Hematopoietic multipotent progenitor cell treated with erythropoietin and hydrocortisone succinate and interleukin-3 and kit ligand, for 8 days (in vitro differentiated cells): ENCODE measurements at regions not wholly inside any gene's neighbourhood (a gene's known extent, or its start where the extent isn't known, plus 50 kb on each side); places are given as distances from the start of the nearest gene placed in this dataset.
"Not testable (repeated sequence)": the region's sequence is repeated elsewhere in the genome, so short reads cannot be mapped to it uniquely, and the experiment has no call there.

ENCODE experiments used
- DNase-seq: peaks from one replicate; pipeline ENCODE4 v3.0.0-alpha.2; 2015

DNA sequence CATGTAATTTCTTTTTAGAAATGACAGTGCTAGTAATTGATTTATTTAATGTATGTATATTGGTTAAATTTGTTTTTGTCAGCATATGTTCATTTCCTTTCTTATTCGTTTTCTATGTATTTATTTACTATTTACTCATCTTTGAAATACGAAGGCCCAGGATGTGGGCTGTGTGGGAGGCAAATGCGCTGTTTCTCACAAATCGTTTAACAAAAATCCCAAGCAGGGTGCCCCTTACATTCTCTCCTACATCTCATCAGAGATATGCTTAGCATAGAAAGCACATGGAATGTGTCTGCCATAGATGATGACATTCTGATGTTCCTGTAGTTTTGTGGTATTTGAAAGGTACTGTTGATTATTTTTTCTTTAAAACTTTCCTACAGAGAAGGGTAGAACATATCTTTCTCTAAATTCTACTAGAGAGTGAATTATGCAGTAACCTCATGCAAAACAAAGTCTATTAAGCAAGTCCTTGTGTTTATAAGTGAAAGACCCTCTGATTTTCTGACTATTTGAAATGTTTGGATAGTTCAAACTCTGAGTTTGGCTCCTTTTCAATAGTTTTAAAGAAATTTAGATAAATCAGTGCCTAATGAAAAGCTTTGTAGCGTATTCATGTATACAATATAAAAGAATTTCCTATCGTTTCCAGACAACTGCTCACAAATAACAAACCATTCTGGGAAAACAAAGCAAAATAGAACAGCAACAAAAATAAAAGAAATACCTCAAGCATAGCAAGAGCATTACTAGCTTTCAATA is 111.1 kb upstream of the VGLL3 start:
- DNase-seq: no peak

DNA sequence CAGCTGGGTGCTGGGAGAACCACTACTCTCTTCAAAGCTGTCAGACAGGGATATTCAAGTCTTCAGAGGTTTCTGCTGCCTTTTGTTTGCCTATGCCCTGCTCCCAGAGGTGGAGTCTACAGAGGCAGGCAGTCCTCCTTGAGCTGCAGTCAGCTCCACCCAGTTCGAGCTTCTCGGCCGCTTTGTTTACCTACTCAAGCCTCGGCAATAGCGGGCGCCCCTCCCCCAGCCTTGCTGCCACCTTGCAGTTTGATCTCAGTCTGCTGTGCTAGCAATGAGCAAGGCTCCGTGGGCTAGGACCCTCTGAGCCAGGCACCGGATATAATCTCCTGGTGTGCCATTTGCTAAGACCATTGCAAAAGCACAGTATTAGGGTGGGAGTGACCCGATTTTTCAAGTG is 106.8 kb upstream of the VGLL3 start:
- DNase-seq: not testable (repeated sequence)

DNA sequence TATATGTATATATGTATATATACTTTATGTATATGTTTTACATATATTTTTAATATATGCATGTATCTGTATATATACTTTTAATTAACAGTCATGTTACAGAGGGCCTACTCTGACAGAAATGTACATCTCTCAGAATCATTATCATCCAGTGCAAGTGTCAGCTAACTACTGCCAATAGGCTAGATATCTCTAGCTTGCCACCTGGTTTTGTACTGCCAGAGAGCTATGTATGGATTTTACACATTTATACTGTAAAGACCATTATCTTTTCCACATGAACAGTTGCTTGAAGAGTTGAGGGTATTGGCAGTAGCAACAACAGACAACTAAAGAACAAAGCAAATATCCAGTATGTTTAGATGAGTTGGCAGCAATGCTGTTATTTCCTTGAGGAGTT is 99.7 kb upstream of the VGLL3 start:
- peak; percentile 81 for DNase-seq

DNA sequence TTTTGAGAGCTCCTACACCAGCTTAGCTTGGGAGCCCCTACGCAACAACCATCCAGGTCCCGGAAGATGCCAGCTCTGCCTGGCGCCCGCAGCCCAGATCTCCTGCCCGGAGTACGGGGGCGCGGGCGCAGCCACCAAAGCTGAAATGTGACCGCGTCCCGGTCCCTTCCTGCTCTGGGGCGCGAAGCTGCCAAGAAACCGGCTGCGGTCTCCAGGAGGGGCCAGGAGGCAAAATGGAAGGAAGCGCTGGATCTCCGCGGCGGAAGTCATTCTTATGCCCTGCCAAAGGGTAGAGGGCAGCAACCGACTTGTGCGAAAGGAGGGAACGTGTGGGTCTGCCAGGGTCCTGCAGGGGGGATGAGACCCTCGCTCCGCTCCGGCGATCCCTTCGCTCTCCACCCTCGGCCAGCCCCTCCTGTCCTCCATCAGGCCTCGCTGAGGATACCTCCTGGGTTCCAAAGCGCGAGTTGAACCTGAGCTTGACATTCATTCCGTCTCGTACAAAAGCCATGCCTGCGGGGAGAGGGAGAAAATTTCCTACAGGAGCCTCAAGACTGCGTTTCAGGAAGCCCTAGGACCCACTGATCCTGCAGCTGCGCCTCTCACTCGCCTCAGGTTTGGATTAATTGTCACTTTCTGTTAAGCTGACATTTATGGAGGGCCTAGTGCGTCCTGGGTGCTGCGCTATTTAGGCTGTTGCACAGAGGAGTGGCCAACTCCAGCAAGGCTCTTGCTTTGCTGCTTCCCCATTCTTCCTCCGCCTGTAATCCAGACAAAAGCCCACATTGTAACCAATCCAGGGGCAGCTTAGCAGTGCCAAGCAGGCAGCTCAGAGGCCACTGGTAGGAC is 98.3 kb upstream of the VGLL3 start:
- DNase-seq: peak; percentile 82

DNA sequence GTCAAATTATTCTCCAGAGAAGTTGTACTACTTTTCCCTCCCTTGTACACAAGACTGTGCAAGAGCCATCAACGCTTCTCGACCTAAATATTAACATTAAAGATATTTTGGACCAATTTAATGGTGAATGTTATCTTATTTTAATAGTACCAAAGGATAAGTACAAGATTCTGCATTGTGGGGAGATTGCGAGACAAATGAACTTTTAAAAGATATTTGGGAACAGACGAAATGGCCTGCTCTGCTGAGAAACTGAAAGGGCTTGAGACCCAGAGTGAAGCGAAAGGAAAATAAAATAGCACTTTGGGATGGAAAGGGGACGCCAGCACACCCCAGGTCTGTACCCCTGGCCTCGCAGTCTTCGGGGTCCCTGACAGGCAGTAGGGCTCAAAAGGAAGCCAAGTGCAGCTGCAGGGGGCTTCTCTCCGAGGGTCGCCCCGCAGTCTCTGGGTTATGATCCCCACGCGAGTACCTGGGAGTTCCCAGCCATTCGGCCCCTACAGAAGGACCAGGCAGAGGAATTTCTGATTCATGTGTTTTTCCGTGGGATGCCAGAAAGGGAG is 97.6 kb upstream of the VGLL3 start:
- peak; percentile 15 for DNase-seq

DNA sequence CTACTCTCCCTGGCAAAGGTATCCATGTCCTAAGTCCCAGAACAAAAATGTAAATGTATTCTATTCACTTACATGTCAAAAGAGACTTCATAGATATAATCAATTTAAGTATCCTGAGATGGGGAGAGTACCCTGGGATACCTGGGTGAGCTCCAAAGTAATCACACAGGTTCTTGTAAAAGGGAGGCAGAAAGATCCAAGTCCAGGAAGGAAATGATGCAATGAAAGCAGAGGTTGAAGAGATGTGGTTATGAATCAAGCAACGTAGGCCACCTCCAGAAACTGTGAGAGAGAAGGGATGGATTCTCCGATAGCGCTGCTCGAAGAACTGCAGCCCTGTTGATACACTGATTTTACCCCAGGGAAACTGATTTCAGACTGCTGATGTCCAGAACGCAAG is 93.9 kb upstream of the VGLL3 start:
- no peak for DNase-seq

DNA sequence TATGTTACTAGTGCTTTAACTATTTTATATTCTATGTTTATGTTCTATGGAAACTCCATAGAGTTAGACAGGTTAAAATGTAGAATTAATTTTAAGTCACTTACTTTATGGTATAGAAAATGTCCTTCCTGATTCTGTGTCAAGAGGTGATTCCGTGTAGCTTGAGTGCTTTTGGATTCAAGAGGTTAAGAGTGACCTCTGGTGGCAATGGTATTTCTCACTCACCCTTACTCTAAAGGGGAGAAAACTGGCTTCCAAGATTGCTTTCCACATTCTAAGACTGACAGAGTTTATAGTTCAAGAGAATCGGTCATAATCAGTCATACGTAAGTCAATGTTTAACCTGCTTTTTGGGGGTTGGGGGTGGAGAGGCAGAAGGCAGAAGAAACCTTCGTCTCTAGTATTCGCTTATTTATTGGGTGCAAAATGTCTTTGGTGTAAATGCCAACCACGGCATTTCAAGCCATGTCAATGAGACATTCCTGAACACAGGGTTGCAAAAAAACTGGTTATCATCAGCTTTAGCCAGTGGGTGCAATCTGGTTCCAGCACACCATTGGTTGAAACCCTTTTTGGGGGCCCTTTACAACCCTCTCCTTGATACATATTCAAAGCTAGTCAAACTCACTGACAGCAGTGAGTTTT is 92.0 kb upstream of the VGLL3 start:
- peak; percentile 70 for DNase-seq

DNA sequence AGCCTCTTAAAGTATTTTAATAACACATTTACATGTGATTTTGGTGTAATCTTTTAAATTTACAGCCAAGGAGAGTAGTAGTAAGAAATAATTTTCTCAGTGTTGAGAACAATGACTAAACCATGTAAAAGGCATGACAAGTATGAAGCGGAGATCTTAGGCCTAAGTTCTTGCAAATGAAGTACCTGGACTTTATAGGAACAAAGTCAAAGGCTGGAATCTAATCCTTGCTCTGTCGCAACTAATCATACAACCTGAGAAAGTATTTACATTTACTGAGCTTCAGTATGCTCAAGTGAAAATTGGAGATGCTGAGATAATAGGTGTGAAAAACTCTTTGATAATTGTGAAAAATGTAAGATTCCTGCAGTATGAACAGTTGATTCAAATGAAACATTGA is 86.4 kb upstream of the VGLL3 start:
- DNase-seq: no peak

DNA sequence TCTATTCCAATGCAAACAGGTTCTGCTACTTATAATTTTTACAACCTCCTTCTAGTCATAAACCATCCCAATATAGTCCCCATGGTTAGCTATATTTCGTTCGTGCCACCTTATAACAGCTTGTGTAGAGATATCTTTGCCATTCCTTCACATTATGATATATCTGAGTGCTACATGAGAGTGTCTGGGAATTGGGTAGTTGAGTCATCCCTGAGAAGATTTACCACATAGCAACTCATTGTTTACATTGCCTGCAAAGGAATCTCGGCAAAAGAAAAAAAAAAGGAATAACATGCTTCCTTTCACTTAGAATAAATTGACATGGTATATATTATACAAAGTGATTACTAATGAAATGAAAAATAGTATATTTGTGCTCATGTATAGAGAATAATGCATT is 86.0 kb upstream of the VGLL3 start:
- DNase-seq: no peak

DNA sequence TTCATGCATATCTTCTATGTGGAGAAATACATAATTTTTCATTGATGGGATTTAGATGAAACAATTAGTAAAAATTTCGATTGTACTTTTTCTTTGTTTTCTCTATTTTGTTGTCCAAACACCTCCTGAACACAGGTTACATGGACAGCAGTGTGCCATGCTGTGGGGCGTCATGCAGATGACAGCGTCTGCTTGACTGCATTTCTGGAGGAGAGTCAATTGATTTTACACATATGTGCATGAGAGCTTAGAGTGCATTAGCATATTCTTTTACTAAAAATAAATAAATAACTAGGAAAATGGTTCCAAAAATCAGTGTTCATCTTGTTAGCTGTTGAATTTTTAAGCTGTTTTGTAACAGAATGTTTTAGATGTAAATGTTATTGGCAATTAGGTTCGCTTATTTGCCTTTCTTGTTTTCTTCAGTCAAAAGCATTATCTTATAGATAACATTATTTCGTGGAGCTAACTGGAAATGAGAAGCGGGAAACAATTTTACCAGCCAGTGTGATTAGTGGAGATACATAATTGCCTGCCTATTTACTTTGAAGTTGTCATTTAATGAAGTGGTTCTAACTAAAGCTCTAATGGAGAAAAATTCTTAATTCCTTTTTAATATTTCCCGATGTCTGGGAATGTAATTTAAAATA is 82.7 kb upstream of the VGLL3 start:
- DNase-seq: no peak

DNA sequence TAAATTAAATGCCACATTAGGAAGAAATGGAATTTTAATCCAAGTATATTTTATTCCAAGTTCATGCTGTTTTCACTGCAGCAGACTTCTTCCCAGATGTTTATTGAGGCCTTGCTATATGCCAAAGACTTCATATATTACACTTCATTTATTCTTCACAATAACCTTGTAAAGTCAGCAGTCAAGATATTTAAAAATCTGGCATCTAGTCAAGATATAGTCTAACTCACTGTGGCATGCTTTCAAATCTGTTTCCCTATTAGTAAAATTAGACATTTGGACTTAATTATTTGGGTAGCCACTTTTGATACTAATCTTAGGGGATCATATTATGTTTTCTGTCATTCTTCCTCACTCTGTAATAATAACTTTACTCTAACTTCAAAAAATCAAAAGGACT is 81.5 kb upstream of the VGLL3 start:
- no peak for DNase-seq

DNA sequence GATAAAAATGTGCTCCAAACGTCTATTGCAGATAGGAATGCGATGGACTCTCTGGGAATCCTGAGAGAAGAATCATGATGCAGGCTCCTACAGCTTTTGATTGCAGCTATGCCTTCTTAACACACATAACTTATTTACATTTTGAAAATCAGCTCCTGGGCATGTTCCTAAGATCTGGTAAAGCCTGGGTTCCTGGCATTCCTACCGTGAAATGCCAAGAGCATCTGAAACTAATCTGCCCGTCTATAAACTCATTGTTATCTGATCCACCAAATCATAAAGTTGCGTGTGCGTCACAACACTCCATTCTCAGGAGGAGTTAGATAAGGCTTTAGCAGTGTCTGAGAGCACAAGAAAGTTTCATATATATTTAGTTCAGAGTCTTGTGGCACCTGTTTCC is 79.0 kb upstream of the VGLL3 start:
- no peak for DNase-seq

DNA sequence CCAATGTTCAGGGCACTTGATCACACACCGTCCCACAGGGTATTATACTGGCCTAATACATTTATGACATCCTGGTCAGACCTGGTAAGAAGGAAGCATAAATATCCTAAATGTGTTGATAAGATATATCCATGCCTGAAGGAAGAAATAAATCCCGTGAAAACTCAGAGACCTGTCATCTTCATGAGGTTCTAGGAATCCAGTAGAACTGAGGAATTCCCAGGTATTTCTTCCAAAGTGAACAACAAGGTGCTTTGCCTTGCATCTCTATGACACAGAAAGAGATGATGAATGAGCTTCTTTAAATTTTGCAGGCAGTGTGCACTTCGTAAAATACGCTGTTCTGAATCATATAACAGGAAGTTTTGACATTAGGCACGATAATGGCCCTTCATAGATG is 78.1 kb upstream of the VGLL3 start:
- DNase-seq: no peak

DNA sequence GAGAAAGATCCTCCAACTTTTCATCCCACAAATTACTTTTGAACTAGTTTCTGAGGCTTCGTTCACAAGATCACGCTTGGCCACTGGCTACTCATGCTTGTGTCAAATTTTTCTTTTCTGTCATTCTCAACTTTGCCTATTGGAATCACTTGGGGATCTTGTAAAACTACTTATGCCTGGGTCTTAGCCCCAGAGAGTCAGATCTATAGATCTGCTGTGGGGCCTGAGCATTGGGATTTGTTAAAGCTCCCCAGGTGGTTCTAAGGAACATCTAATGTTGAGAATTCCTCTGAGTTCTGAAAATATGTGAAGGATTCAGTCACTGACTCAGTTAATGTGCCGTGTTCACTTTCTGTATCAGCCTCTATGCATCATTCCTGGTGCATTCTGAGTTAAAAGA is 71.7 kb upstream of the VGLL3 start:
- no peak for DNase-seq

DNA sequence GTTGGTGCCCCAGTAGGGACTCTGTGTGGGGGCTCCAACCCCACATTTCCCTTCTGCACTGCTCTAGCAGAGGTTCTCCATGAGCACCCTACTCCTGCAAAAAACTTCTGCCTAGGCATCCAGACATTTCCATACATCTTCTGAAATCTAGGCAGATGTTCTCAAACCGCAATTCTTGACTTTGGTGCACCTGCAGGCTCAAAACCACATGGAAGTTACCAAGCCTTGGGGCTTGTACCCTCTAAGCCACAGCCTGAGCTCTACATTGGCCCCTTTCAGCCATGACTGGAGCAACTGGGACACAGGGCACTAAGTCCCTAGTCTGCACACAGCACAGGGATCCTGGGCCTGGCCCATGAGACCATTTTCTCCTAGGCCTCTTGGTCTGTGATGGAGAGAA is 66.5 kb upstream of the VGLL3 start:
- no peak for DNase-seq

DNA sequence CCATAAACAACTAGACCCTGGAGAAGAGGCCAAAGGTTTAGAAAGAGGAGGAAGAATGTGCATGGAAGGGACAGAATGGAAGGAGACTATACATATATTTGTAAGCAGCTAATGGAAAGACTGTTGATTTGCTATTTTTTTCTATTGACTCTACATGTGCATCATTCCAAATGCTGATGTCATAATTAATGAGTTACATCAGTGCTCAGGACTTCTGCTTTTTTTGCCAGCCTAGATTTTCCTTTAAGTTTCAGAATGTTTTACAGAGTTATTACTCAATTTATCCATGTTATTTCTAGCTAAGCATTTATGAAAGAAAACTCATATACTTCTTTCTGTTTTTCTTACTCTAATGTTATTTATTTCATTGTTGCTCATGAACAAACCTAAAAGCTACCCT is 62.6 kb upstream of the VGLL3 start:
- no peak for DNase-seq

DNA sequence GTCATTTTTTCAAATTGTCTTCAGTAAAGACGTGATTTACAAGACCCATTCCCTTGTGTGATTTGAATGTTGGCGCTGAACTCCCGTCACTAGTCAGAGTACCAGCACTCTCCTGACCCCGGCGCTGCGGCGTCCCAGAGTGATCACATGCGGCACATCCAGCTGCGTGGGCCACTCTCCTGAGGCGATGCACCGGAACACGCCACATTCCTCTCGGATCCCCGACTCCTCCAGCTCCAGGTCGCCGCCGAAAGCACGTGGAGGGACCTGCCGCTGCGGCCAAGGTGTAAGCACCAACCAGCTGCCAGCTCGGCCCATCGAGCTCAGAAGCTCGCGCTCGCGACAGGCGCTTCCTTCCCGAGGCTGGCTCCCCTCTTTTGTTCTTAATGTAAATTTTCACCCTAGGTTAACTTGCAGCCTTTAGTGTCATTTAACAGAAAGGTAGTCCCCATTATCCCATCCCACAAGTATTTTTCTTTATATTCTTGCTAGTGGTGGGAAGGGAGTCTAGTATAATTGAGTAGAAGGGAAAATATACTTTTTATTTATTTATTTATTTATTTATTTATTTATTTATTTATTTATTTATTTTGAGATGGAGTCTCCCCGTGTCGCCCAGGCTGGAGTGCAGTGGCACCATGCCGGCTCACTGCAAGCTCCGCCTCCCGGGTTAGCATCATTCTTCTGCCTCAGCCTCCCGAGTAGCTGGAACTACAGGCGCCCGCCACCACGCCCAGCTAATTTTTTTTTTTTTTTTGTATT is 61.7 kb upstream of the VGLL3 start:
- no peak for DNase-seq

DNA sequence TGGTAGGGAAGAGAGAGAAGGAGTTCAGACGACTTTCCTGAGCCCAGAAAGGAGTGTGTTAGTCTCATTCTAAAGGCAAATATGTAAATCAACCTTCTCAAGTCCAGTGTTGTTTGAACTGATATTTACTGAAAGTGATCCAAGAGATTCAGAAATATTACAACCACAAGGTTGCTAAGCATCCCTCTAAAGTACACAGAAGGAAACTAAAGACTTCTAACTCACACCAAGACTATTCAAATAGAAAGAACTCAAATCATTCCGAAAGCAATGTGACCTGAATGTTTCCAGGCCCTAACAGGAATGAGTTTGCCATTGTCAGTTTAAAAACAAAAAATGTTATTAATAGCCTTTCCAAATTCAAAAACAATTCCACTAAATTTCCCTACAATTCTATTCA is 56.9 kb upstream of the VGLL3 start:
- no peak for DNase-seq

DNA sequence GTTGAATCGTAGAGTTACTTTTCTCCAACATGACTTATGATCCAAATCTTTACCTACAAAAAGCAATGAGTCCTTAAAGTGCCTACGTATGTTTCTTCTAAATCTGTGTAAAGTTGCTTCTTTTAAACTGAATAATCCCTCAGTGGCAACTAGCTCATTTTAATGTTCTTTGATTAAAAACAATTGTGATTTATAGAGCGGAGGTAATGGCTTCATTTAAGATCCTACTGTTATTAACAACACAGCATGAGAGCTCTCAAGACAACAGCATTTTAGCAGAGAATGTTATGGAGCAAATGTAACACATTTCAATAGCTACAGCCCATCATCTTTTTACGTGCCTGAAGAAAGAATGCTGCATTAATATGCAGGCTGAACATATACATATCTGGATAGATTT is 55.3 kb upstream of the VGLL3 start:
- no peak for DNase-seq

DNA sequence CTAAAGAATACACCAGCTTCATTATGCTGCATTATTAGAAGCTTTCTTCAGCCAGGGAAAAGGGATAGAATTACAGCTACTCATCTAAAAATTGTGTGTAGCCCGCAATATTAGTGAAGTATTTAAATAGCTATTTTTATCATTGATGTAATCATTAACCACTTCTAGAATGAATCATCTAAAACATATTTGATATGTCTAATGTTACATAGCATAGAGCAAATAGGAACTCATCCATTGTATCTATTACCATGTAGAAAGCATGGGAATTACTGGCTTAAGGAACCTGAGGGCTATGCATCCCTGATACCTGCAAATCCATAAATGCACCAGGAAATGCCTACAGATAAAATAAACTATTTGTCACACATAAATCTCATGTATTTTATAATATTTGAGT is 54.5 kb upstream of the VGLL3 start:
- no peak for DNase-seq

DNA sequence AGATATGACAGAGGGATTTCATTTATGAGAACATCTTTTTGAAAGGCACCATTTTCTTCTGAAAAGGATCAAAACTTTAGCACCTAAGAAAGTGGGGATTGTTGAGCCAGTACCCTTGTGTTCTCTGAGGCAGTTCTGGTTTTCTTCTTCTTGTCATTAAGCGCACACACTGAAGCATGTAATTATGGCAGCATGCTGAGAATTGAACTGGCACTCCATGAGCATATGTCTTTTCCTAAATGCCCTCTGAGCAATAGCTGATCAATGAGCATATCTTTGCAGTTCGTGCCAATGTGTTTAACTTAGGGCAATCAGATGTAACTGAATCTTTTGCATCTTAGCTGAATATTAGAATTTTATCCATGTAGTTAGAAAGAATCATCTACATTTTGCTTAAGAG is 53.9 kb upstream of the VGLL3 start:
- no peak for DNase-seq

DNA sequence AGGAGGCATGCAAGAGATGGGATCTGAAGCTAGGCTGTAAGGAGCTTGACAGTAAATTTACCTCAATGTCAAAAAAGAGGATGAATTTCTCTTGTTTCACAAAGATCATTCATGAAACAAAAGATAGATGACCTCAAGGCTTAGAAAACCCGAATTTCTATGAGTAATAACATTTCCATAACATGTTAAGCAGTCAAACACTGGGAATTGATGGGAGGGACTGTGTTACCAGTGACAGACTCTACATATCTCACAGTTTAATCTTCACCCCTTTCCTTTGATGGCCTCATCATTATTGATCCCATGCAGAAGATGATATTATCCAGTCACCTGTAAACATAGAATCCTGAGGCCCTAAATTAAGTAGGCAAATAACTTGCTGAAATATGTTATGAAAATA is 53.5 kb upstream of the VGLL3 start:
- no peak for DNase-seq
